AG08395 (cell line): ENCODE measurements at regions not wholly inside any gene's neighbourhood (a gene's known extent, or its start where the extent isn't known, plus 50 kb on each side); places are given as distances from the start of the nearest gene placed in this dataset.

ENCODE experiments used
- DNase-seq: peaks from one replicate; pipeline ENCODE4 v3.0.0; 2012; ENCODE audit warnings: mixed read lengths, low spot score

GRCh38 chr9:135254176-135255032 lies 166.9 kb downstream of the OLFM1 start:
- no peak for DNase-seq

GRCh38 chr9:135255033-135255840 lies 167.8 kb downstream of the OLFM1 start:
- no peak for DNase-seq

DNA sequence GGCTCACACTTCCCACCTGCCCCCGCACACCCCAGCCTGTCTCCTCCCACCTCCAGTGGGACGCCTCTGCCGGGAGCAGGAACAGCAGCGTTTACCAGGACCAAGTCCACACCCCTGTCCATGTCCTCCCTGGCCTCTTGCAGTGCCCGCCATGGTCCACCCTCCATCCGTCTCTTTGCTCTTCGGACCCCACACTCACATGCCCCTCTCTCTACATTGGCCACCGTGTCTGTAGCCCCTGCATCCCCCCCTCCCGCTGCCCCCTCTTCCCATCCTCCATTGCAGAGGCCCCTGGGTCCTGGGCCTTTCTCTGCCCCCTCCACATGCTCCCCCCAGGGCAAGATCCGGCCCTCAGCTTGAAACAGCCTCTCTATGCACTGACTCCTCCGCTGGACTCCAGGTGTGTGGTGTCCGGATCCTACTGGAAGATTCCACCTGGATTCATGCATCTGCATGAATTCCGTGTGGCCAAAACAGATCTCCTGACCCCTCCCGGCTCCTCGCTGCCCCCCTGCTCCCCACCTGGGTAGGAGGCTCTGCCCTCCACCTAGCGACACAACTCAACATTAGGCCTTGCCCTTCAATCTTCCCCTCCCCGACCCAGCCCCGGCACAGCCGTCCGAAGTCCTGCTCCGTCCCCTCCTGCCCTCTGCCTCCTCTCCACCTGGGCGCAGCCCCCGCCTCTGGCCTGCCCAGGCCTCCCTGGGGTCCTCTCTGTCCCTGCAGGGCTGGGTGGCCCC lies 168.5 kb downstream of the OLFM1 start:
- no peak for DNase-seq

DNA sequence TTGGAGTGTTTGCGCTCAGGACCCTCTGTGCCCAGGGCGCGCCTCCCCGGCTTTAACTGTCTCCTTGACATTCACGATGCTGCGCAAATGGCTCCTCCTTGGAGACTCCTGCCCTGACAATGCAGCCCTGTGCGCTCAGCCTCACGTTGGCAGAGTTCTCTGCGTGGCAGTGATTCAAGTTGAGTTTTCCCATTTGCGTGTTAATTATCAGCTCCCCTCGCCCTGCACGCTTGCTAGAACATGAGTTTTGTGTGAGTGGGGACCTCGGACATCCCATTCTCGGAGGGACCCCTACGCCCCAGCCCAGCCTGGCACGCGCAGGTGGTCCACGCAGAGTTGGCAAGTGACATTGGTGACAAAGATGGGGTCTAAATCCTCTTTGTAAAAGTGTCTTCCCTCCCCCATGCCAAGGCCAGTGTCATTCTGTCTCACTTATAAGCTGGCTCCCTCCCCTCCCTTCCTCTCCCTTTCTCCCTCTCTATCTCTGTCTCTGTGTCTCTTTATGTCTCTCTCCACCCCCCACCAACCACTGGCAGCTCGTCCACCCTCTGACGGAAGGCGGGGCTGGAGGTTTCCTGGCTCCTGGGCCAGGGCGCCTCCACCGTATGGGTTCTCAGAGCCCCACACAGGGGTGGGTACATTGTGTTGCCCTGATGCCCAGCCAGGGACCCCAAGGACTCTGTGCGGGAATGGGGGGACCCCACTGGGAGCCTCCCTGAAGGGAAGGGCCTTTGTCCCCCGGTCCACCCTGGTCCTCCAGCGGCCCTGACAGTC lies 169.3 kb downstream of the OLFM1 start:
- no peak for DNase-seq

GRCh38 chr9:135258461-135258860 lies 171.0 kb downstream of the OLFM1 start:
- DNase-seq, result no peak

- DNase-seq, result no peak
These were observed 171.8 kb downstream of the OLFM1 start for GRCh38 chr9:135259273-135259672.

GRCh38 chr9:135260221-135261180 lies 173.0 kb downstream of the OLFM1 start:
- no peak for DNase-seq

- no peak for DNase-seq
These were observed 174.8 kb downstream of the OLFM1 start for GRCh38 chr9:135262248-135262647.

GRCh38 chr9:135263511-135263910 lies 176.0 kb downstream of the OLFM1 start:
- DNase-seq, result no peak

- no peak for DNase-seq
These were observed 178.5 kb downstream of the OLFM1 start for GRCh38 chr9:135265931-135266330.

DNA sequence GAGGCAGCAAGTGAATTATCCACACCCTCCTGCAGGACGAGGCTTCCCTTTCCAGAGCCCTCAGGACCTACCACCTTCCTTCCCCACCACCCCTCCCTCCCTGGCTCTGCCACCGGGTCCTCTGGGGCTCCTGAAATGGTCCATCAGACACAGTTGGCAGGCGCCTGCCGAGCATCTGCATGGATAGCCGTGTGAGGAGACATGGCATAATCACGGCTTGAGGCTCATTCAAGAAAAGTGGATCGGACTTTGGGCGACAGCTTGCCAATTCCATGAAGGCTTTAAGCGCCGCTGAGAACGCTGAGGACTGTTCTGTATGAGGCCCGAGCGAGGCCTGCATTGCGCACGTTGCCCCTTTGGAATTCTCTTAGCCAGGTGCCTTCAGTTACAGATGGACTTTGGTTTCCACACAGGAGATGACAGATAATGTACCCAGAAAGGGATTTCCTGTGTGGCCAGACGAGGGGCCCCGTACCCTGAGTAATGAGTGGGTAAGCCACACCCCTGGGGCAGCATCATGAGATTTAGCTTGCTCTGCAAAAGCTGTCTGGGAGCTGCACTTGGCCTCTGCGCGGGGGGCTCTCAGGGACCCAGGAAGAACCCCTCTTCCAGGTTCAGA lies 179.8 kb downstream of the OLFM1 start:
- no peak for DNase-seq

DNA sequence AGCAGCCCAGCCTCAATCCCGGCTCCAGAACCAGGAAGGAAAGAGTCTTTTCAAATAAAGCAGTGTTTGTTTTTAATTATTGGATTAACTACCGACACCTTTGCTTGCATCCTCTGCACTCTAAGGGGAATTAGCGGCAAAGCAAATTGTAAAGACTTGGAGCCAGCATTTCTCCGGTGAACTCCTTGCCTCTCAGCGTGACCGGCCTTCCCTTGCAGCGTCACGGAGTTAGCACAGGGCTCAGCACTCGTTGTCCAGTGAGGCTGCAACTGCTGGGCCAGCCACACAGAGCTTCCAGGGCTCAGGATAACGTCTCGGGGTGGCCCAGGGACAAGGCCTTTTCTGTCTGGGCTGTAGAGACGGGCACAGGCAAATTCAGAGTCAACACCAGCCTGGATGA lies 180.6 kb downstream of the OLFM1 start:
- no peak for DNase-seq

GRCh38 chr9:135268981-135269380 lies 181.5 kb downstream of the OLFM1 start:
- no peak for DNase-seq

GRCh38 chr9:135269912-135270830 lies 182.7 kb downstream of the OLFM1 start:
- DNase-seq, result no peak

DNA sequence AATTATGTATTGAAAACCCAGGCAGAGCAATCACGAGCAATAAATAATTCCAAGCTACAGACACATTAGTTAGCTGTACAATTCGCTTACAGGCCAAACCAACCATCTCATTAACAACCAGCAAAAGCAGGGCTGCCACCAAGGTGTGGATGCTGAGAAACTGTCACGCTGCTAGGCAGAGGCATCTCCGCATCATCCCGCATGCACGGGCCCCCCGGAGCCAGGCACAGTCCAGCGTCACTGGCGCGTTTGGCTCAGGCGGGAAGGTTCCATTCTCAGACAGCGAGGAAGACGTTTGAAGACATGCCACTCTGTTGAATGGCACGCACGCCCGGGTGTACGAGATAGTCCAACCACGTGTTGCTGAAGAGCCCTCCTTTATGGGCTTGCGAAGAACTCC lies 184.0 kb downstream of the OLFM1 start:
- DNase-seq, result no peak

DNA sequence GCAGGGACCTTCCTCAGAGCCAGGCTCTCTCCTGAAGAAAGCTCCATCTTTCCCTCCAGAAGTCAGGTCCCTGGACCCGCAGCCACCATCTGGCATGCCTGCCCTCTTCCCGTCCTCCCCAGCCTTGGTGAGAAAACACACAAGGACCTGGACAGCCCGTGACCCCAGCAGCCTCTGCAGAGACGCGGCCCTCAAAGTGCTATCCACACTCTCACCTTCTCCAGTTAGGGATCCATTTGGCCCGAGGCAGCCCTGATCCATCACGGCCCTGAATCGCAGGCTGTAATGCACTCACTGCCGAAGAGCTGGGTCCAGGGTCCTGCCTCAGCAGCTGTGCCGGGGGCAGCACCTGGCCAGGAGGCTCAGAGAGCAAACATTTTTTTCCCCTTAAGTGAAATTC lies 185.1 kb downstream of the OLFM1 start:
- no peak for DNase-seq

GRCh38 chr9:135273008-135273407 lies 185.5 kb downstream of the OLFM1 start:
- DNase-seq, result no peak

DNA sequence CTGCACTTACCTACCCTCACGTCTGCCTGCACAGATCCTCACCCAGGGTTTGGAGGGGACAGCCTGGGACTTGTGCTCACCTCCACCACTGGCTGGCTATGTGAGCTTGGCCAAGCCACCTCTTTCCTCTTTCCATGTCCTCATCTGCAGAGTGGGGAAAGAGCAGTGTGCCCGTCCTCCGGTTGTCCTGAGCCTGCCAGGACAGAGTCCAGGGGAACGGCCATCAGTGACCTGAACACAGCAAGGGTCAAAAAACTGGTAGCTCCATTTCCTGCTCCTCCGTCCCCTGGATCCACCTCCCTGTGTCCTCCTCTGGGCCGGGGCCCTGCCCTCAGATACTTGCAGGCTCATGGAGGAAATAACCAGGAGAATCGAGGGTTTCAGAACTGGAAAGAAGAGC lies 187.7 kb downstream of the OLFM1 start:
- no peak for DNase-seq
